ENCODE measurements at regions not wholly inside any gene's neighbourhood (a gene's known extent, or its start where the extent isn't known, plus 50 kb on each side); places are given as distances from the start of the nearest gene placed in this dataset.

DNA sequence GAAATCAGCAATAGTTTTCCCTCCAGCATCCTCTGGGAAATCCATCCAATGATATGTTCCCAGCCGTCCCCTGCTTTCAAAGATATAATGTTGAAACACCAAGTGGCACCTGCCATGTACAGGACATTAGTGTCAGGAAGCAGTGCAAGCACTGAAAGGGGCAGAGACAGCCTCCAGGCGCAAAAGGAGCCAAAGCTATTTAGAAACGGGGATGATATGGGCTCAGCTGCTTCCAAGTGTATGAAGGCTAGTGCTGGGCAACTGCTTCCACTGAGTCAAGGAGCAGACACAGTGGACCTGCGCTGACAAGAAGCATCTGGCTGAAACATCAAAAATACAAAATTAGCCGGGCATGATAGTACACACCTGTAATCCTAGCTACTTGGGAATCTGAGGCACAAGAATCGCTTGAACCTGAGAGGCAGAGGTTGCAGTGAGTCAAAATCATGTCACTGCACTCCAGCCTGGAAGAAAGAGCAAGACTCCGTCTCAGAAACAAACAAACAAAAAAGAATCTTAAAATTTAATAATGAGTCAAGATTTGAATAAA, 119.7 kb downstream of the AQP9 start:
- no peak overlapping the region for H3K4me2 ChIP-seq
- H3K27me3 Mint-ChIP-seq (ENCODE audit: insufficient read depth, low read depth), result peaks cover 3% of the 10 kb centered on the region
- H3K4me3 ChIP-seq, result no peak overlapping the region
- no peaks in the 10 kb centered on the region for H3F3A ChIP-seq (ENCODE audit: low read depth)
- no peak overlapping the region for H3K4me3 Mint-ChIP-seq
- H3K79me2 ChIP-seq (ENCODE audit: low read depth), result no peaks in the 10 kb centered on the region
- no peak overlapping the region for H3K27ac Mint-ChIP-seq
- H3K36me3 ChIP-seq, result no peaks in the 10 kb centered on the region
- peaks cover 5% of the 10 kb centered on the region for H3K9me3 Mint-ChIP-seq
- no peaks in the 10 kb centered on the region for H3K9me3 ChIP-seq (ENCODE audit: low read depth)
- H3K27ac ChIP-seq, result no peak overlapping the region
- H3K27me3 ChIP-seq, result no peaks in the 10 kb centered on the region
- DNase-seq (ENCODE audit: low spot score), result no peak
- H3K4me1 Mint-ChIP-seq, result peaks cover 5% of the 10 kb centered on the region
- no peak overlapping the region for H2AFZ ChIP-seq (replicated peaks)
- H3K36me3 Mint-ChIP-seq, result no peaks in the 10 kb centered on the region
- H3K4me1 ChIP-seq, result no peaks in the 10 kb centered on the region
- no peaks in the 10 kb centered on the region for H4K20me1 ChIP-seq (ENCODE audit: low read depth)
- TF ChIP-seq EZH2phosphoT487 (IDR thresholded peaks at IDR 0.05), result no peak
- TF ChIP-seq, protein P1, sequence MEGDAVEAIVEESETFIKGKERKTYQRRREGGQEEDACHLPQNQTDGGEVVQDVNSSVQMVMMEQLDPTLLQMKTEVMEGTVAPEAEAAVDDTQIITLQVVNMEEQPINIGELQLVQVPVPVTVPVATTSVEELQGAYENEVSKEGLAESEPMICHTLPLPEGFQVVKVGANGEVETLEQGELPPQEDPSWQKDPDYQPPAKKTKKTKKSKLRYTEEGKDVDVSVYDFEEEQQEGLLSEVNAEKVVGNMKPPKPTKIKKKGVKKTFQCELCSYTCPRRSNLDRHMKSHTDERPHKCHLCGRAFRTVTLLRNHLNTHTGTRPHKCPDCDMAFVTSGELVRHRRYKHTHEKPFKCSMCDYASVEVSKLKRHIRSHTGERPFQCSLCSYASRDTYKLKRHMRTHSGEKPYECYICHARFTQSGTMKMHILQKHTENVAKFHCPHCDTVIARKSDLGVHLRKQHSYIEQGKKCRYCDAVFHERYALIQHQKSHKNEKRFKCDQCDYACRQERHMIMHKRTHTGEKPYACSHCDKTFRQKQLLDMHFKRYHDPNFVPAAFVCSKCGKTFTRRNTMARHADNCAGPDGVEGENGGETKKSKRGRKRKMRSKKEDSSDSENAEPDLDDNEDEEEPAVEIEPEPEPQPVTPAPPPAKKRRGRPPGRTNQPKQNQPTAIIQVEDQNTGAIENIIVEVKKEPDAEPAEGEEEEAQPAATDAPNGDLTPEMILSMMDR (IDR thresholded peaks at IDR 0.05), result no peak
- TF ChIP-seq EZH2 (IDR thresholded peaks at IDR 0.05), result no peak
- H3K9ac ChIP-seq, result no peak overlapping the region

GRCh38 chr15:58258501-58259292, 120.5 kb downstream of the AQP9 start:
- Histone ChIP-seq H3K9me3 (ENCODE audit: low read depth) (no peaks in the 10 kb centered on the region), H3K9ac (no peak overlapping the region), H3K4me3 (no peak overlapping the region), H3K4me1 (no peaks in the 10 kb centered on the region), H4K20me1 (ENCODE audit: low read depth) (no peaks in the 10 kb centered on the region), H3F3A (ENCODE audit: low read depth) (no peaks in the 10 kb centered on the region), H3K79me2 (ENCODE audit: low read depth) (no peaks in the 10 kb centered on the region), H3K4me2 (no peak overlapping the region), H2AFZ (replicated peaks) (no peak overlapping the region), H3K36me3 (no peaks in the 10 kb centered on the region), H3K27ac (no peak overlapping the region), H3K27me3 (no peaks in the 10 kb centered on the region)
- TF ChIP-seq, protein P1 (IDR thresholded peaks at IDR 0.05), result no peak
- DNase-seq (ENCODE audit: low spot score), result no peak
- Mint-ChIP-seq H3K36me3 (no peaks in the 10 kb centered on the region), H3K27ac (no peak overlapping the region), H3K4me3 (no peak overlapping the region), H3K27me3 (ENCODE audit: insufficient read depth, low read depth) (peaks cover 7% of the 10 kb centered on the region), H3K9me3 (peaks cover 5% of the 10 kb centered on the region), H3K4me1 (peaks cover 5% of the 10 kb centered on the region)

GRCh38 chr15:58260205-58260724, 122.1 kb downstream of the AQP9 start:
- Histone ChIP-seq H3K4me1 (peaks cover 5% of the 10 kb centered on the region), H3K79me2 (ENCODE audit: low read depth) (no peaks in the 10 kb centered on the region), H3K9ac (no peak overlapping the region), H3K4me2 (no peak overlapping the region), H3K27me3 (no peaks in the 10 kb centered on the region), H2AFZ (replicated peaks) (no peak overlapping the region), H3K9me3 (ENCODE audit: low read depth) (no peaks in the 10 kb centered on the region), H3F3A (ENCODE audit: low read depth) (peaks cover 3% of the 10 kb centered on the region), H3K4me3 (no peak overlapping the region), H3K27ac (no peak overlapping the region), H3K36me3 (no peaks in the 10 kb centered on the region), H4K20me1 (ENCODE audit: low read depth) (no peaks in the 10 kb centered on the region)
- TF ChIP-seq, protein P1 (IDR thresholded peaks at IDR 0.05), result no peak
- TF ChIP-seq EZH2 (IDR thresholded peaks at IDR 0.05) (no peak), EZH2phosphoT487 (IDR thresholded peaks at IDR 0.05) (no peak)
- peaks cover 7% of the 10 kb centered on the region for H3K27me3 Mint-ChIP-seq (ENCODE audit: insufficient read depth, low read depth)
- H3K27ac Mint-ChIP-seq, result peak overlapping the region; percentile 57
- no peaks in the 10 kb centered on the region for H3K36me3 Mint-ChIP-seq
- DNase-seq (ENCODE audit: low spot score), result no peak
- H3K4me3 Mint-ChIP-seq, result no peak overlapping the region
- H3K4me1 Mint-ChIP-seq, result peaks cover 17% of the 10 kb centered on the region
- H3K9me3 Mint-ChIP-seq, result peaks cover 4% of the 10 kb centered on the region

Data from neural progenitor cell (in vitro differentiated cells).